Activated CD4-positive, alpha-beta memory T cell treated with anti-CD3 and anti-CD28 coated beads, Interleukin-2, amount 10 ng/mL, durations not matched to agents 7 days and 5 days (primary cell): ENCODE measurements at regions not wholly inside any gene's neighbourhood (a gene's known extent, or its start where the extent isn't known, plus 50 kb on each side); places are given as distances from the start of the nearest gene placed in this dataset.

Experiments used
- CTCF ChIA-PET: fragments of 350-600 bp; sonication (Branson Sonifier 250); formaldehyde crosslinking; loops from one replicate; lab custom pipeline; 2021; ENCODE audit warnings: antibody characterized with exemption, inconsistent platforms; lab: Charles Lee
- POLR2A ChIA-PET: fragments of 350-600 bp; sonication (Branson Sonifier 250); formaldehyde crosslinking; loops from one replicate; lab custom pipeline; 2021; ENCODE audit warnings: antibody characterized with exemption; lab: Charles Lee
- DNase-seq: peaks from one replicate; pipeline ENCODE4 v3.0.0-alpha.2; 2020
- H3K27ac Mint-ChIP-seq: one replicate; pipeline ENCODE4 v1.8.0; 2021; ENCODE audit warnings: mild to moderate bottlenecking, mixed read lengths
- H3K27me3 Mint-ChIP-seq: one replicate; pipeline ENCODE4 v1.8.0; 2021; ENCODE audit warnings: mixed read lengths
- H3K36me3 Mint-ChIP-seq: one replicate; pipeline ENCODE4 v1.8.0; 2021; ENCODE audit warnings: low read depth, mixed read lengths
- H3K4me1 Mint-ChIP-seq: one replicate; pipeline ENCODE4 v1.8.0; 2021; ENCODE audit warnings: mixed read lengths
- H3K4me3 Mint-ChIP-seq: one replicate; pipeline ENCODE4 v1.8.0; 2021; ENCODE audit warnings: mild to moderate bottlenecking, mixed read lengths
- H3K9me3 Mint-ChIP-seq: one replicate; pipeline ENCODE4 v1.8.0; 2021; ENCODE audit warnings: mixed read lengths

DNA sequence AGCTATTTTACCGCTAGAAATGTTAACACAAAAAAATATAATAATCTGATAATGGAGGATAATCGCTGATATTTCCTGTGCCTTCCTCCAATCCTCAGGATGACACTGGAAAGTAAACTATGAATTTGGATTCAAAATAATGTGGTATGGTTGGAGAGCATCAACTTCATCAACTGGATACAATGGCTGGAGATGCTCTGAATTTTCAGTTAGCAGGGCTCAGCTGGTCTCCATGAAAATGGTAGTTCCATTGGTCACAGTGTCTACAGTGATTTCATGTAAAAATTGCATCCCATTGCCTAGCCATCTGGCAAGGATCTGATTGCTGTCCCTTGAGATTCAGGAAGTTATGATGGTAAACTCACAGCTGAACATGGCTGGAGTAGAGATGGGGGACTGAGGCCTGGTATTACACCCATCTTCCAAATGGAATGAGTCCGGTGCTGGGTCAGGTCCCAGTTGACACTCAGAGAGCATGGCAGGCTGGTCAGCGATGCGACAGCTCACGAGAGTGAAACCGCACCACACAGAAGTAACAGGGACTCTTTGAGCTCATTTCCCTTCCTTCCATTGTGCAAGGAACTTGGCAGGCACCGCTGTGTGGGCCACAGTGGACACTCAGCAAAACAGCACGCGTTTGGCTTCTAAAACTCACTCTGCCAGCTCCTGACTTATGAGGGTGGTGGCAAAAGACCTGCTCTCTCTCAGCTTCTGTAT lies 142.4 kb upstream of the TNFAIP3 start:
- no peak overlapping the region for H3K27ac Mint-ChIP-seq
- H3K4me1 Mint-ChIP-seq, result peaks cover 13% of the 10 kb centered on the region
- peaks cover 9% of the 10 kb centered on the region for H3K27me3 Mint-ChIP-seq
- DNase-seq, result no peak
- ChIA-PET POLR2A (no interaction called here), CTCF (interaction anchor here (1.7 kb wide), 1 partner anchor 17 kb away, joined by 4 read pairs; no protein-coding TSS in a partner anchor)
- no peak overlapping the region for H3K4me3 Mint-ChIP-seq
- H3K36me3 Mint-ChIP-seq, result peaks cover 5% of the 10 kb centered on the region
- peaks cover 8% of the 10 kb centered on the region for H3K9me3 Mint-ChIP-seq

DNA sequence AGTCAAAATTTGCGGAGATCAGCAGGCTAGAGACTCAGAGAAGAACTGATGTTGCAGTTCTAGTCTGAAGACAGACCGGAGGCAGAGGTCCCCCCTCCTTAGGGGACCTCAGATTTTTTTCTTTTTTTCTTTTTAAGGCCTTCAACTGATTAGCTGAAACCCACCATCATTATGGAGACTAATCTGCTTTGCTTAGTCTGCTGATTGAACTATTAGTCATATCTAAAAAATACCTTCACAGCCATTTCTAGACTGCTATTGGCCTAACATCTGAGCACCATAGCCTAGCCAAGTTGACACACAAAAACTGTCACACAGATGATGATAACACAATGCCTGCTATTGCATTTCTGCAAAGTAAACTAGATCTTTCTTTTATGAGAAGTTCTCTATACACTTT lies 141.1 kb upstream of the TNFAIP3 start:
- Mint-ChIP-seq H3K27me3 (peaks cover 9% of the 10 kb centered on the region), H3K4me3 (no peak overlapping the region), H3K36me3 (peaks cover 5% of the 10 kb centered on the region), H3K9me3 (peaks cover 8% of the 10 kb centered on the region), H3K4me1 (peaks cover 13% of the 10 kb centered on the region), H3K27ac (no peak overlapping the region)
- POLR2A ChIA-PET, result interaction anchor here (1.0 kb wide), 1 partner anchor 10 kb away, joined by 3 read pairs; no protein-coding TSS in a partner anchor
- CTCF ChIA-PET, result interaction anchor here (0.5 to 1.7 kb wide), 2 partner anchors 18 to 1487 kb away, joined by 3 to 4 read pairs; no protein-coding TSS in a partner anchor
- no peak for DNase-seq

DNA sequence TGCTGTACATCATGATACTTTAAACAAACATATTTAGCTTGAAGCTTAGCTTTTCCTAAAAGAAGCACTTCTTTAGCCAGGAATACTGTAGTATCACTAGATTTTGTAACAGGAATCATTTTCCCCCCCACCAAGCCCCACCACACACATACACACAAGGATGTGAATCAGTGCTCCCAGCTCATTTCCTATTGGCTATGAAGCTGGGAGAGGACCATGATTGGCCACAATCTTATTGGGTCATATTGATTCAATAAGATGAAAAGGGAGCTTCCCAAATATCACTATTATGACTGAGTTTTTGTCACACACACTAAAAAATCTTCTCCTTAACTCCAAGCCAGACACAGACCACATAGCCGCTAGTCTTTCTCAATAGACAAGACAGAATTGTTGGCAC lies 140.5 kb upstream of the TNFAIP3 start:
- Mint-ChIP-seq H3K27me3 (peaks cover 9% of the 10 kb centered on the region), H3K4me1 (peaks cover 13% of the 10 kb centered on the region), H3K9me3 (peaks cover 6% of the 10 kb centered on the region), H3K27ac (no peak overlapping the region), H3K36me3 (peaks cover 5% of the 10 kb centered on the region), H3K4me3 (no peak overlapping the region)
- DNase-seq, result no peak
- CTCF ChIA-PET, result interaction anchor here (0.7 kb wide), 1 partner anchor 18 kb away, joined by 3 read pairs; no protein-coding TSS in a partner anchor
- POLR2A ChIA-PET, result interaction anchor here (0.6 to 1.0 kb wide), 2 partner anchors 11 to 144 kb away, joined by 3 to 4 read pairs; no protein-coding TSS in a partner anchor

DNA sequence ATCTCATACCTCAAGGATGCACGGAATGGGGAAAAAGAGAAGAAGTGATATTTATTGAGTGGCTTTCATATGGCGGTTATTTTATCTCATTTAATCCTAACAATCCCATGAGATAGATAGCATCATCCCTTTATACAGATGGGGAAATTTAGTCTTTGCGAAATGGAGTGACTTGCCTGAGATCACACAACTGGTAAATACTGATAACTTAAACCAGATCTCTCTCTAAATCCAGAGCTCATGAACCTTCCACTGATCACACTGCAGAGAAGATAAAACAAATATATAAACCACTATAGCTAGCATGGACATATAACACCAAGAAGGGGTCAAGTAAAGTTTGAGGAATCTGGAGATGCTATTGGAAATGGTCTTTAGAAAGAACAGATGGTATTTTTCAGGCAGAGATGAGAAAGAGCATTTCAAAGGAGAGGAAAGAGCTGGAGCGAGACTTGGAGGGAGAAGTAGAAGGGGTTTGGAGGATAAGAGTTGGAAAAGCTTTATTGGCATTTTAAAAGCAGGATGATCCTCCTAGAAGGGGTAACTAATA lies 139.8 kb upstream of the TNFAIP3 start:
- peaks cover 6% of the 10 kb centered on the region for H3K9me3 Mint-ChIP-seq
- peaks cover 9% of the 10 kb centered on the region for H3K27me3 Mint-ChIP-seq
- H3K4me1 Mint-ChIP-seq, result peaks cover 10% of the 10 kb centered on the region
- POLR2A ChIA-PET, result no interaction called here
- peaks cover 5% of the 10 kb centered on the region for H3K36me3 Mint-ChIP-seq
- CTCF ChIA-PET, result interaction anchor here (0.7 kb wide), 1 partner anchor 19 kb away, joined by 3 read pairs; no protein-coding TSS in a partner anchor
- no peak overlapping the region for H3K27ac Mint-ChIP-seq
- no peak for DNase-seq
- no peak overlapping the region for H3K4me3 Mint-ChIP-seq

DNA sequence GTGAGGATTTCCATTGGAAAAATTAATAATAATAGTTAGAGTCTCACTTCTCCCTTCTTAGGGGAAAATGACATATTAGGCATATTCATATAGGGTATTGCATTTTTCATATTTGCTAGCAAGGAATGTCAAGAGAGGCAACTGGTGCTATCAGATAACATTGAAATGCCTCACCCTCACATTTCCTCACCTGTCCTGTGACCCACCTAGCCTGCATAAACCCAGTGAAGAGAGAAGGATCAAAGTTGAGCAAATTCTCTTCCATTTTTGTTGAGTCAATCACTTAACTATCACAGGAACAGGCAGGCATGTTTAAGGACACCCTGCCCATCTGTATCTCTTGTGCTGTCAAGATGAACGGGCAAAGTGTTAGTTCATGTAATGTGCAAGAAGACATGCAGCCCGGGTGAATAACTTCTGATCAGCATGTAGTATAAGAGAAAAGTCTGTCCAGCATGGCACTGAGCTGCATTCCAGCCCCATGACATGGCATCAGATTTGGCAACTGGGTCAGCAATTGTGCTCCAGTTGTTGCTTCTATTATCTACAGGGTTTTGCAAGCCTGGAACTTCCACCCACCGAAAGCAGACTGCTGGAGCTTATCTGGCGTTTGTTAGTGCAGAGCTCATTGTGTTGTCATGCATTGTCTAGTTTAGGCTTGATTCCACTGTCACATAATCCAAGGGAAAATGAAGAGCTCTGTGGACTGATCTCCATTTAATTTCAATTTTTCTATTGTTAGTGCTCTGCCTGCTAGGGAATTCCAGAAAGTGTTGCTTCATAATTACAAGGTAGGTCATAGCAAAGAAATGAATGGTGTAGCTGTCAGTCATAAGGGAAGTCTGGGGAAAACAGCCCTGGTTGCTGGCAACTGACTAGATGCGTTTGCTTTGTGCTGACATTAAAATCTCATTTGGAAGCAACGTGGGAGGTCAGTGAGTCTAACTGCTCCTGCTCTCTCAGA lies 138.4 kb upstream of the TNFAIP3 start:
- H3K36me3 Mint-ChIP-seq, result no peaks in the 10 kb centered on the region
- ChIA-PET POLR2A (interaction anchor here (0.7 to 1.9 kb wide), 2 partner anchors 11 to 132 kb away, joined by 3 to 6 read pairs; no protein-coding TSS in a partner anchor), CTCF (interaction anchor here (0.7 to 0.8 kb wide), 2 partner anchors 13 to 694 kb away, joined by 3 to 4 read pairs; no protein-coding TSS in a partner anchor)
- H3K4me3 Mint-ChIP-seq, result no peak overlapping the region
- H3K4me1 Mint-ChIP-seq, result no peaks in the 10 kb centered on the region
- no peak overlapping the region for H3K27ac Mint-ChIP-seq
- H3K9me3 Mint-ChIP-seq, result peaks cover 2% of the 10 kb centered on the region
- DNase-seq, result no peak
- H3K27me3 Mint-ChIP-seq, result peaks cover 9% of the 10 kb centered on the region

DNA sequence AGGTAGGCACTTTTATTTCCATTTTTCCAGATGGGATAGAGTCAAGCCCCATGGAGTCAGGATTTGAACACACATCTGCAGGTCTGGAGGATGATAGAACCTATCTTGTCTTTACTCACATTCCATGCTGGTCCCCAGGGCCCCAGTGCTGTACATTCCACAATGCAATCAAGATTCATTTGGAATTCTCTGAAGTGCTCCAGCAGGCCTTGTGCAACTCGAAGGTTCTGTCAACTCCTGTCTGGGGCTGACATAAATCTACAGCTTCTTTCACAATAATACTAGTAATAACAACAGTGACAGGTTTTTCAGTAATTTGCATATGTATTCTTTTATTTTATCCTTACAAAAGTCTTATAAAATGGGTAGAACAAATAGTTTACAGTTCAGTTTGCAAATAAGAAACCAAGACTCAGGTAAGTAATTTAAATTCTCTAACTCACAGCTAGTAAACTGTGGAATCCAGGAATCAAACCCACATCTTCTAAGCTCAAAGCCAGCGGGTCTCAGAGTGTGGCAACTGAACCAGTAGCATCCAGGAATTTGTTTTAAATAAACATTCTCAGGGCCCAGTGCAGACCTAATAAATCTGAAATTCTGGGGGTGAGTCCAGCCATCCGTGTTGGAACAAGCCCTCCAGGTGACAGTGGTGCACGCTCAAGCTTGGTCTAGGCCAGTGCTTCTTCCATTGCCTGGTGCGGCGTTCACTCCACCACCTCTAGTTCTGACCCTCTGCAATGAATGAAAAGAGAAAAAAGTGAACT lies 137.0 kb upstream of the TNFAIP3 start:
- DNase-seq, result no peak
- Mint-ChIP-seq H3K9me3 (peaks cover 2% of the 10 kb centered on the region), H3K36me3 (no peaks in the 10 kb centered on the region), H3K4me3 (no peak overlapping the region), H3K4me1 (no peaks in the 10 kb centered on the region), H3K27me3 (peaks cover 9% of the 10 kb centered on the region), H3K27ac (no peak overlapping the region)
- CTCF ChIA-PET, result interaction anchor here (1.1 kb wide), 1 partner anchor 14 kb away, joined by 3 read pairs; no protein-coding TSS in a partner anchor
- POLR2A ChIA-PET, result interaction anchor here (0.7 to 1.9 kb wide), 2 partner anchors 13 to 131 kb away, joined by 3 to 6 read pairs; no protein-coding TSS in a partner anchor

DNA sequence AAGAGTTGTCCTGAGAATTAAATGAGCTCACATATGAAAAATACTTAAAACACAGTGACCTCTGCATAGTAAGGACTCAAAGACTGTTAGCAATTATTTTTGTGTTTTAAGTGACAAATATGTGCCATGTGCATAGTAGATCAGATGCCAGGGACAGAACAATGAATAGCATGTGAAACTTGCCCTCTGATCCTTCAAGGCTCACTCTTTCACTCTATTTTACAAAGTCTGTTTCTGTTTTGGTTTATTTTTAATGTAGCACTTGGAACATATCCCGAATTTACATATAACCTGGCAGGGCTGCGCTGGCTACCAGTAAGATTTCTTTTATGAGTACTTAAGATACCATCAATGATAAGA lies 135.5 kb upstream of the TNFAIP3 start:
- H3K4me1 Mint-ChIP-seq, result peaks cover 11% of the 10 kb centered on the region
- H3K27ac Mint-ChIP-seq, result no peak overlapping the region
- no peak overlapping the region for H3K4me3 Mint-ChIP-seq
- peaks cover 9% of the 10 kb centered on the region for H3K27me3 Mint-ChIP-seq
- ChIA-PET POLR2A (no interaction called here), CTCF (no interaction called here)
- no peaks in the 10 kb centered on the region for H3K9me3 Mint-ChIP-seq
- DNase-seq, result no peak
- no peaks in the 10 kb centered on the region for H3K36me3 Mint-ChIP-seq

DNA sequence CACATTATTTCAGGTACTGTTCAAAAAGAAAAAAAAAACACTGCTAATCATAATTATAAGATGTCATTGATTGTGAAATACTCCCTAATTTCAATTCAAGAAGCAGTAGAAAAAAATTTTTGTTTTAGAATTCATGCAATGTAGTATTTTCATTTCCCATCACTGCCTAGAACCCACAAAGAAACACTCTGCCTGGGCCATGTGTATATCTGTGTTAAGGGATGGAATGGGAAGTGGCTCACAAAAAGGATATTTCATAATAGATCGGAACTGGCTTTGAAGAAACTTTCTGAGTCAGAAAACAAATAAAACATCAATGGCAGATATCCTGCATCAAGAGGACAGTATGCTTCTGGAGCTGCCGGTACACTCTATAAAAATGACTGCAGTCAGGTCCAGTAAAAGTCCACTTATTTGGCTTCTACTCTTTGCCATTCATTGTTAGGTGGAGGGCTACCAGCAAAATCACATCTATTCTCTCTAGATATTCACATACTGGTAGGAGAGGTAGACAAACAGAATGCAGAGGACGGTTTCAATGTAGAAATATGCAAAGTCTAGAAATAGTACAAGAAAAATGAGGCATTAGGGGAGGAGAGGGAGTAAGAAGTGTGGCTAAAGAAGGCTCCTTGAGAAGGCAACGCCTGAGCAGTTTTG lies 135.0 kb upstream of the TNFAIP3 start:
- ChIA-PET CTCF (no interaction called here), POLR2A (no interaction called here)
- Mint-ChIP-seq H3K4me3 (no peak overlapping the region), H3K36me3 (no peaks in the 10 kb centered on the region), H3K27ac (no peak overlapping the region), H3K27me3 (peaks cover 9% of the 10 kb centered on the region), H3K9me3 (no peaks in the 10 kb centered on the region), H3K4me1 (peaks cover 14% of the 10 kb centered on the region)
- DNase-seq, result no peak

DNA sequence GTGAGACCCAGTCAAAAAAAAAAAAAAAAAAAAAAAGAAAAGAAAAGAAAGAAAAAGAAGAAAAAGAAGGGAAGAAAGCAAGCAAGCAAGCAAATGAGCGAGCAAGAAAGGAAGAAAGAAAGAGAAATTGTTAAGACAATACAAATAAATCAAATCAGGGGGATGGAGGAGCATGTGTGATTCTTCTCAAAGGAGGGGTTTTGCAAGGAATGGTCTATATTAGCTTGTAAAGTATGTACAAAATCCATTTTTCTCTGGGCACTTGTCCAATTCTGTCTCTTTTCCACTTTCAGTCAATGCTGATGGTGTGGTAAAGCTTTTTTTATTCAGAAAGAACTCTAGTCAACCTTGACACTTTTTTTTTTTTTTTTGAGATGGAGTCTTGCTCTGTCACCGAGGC lies 133.7 kb upstream of the TNFAIP3 start:
- H3K27me3 Mint-ChIP-seq, result no peaks in the 10 kb centered on the region
- H3K4me1 Mint-ChIP-seq, result peaks cover 18% of the 10 kb centered on the region

DNA sequence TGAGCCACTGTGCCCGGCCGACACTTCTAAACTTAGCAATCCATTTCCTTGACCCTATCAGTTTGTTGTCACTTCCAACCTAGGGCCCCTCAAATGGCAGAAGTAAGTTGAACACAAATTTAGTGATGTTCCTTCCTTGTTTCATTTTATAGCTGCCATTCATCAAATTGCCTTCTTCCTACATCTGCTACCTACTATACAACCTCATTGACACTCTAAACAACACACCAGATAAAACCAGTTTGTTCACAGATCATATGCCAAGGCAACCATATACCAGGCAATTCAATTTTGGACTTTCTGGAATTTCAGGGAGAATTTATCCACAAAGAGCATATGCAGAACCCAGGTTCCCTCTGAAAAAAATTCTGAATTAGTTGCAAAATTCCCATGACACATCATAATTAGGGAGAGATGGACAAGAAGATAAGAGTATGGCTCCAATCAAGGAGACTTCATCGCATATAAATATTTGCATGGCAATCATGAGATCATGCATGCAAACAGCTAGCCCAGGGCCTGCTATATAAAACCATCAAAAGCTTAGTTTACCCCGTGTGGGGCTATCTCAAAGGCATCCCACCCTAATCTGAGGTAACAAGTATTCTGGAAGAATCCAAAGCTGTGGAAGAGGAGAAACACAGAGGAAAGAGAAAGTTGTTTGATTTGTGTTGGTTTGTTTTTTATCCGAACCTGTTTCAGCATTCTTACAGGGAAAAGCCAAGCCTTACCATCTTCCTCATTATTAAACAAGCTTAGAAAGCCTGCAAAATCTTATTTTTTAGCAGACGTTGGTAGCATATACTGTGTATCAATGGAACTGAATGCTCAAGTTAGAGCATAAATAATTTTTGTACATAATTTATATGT lies 132.8 kb upstream of the TNFAIP3 start:
- H3K4me1 Mint-ChIP-seq, result peaks cover 18% of the 10 kb centered on the region
- CTCF ChIA-PET, result interaction anchor here (1.0 to 1.2 kb wide), 2 partner anchors 26 to 28 kb away, joined by 3 read pairs; no protein-coding TSS in a partner anchor
- POLR2A ChIA-PET, result interaction anchor here (1.1 kb wide), 1 partner anchor 12 kb away, joined by 3 read pairs; no protein-coding TSS in a partner anchor
- no peak for DNase-seq
- H3K27ac Mint-ChIP-seq, result no peak overlapping the region
- no peaks in the 10 kb centered on the region for H3K9me3 Mint-ChIP-seq
- H3K4me3 Mint-ChIP-seq, result no peak overlapping the region
- H3K36me3 Mint-ChIP-seq, result no peaks in the 10 kb centered on the region
- no peaks in the 10 kb centered on the region for H3K27me3 Mint-ChIP-seq

More for the DNA sequence above, 133.7 kb upstream of the TNFAIP3 start:
- Mint-ChIP-seq H3K4me3 (no peak overlapping the region), H3K27ac (no peak overlapping the region), H3K36me3 (no peaks in the 10 kb centered on the region), H3K9me3 (no peaks in the 10 kb centered on the region)
- CTCF ChIA-PET, result no interaction called here
- DNase-seq, result no peak
- POLR2A ChIA-PET, result no interaction called here

DNA sequence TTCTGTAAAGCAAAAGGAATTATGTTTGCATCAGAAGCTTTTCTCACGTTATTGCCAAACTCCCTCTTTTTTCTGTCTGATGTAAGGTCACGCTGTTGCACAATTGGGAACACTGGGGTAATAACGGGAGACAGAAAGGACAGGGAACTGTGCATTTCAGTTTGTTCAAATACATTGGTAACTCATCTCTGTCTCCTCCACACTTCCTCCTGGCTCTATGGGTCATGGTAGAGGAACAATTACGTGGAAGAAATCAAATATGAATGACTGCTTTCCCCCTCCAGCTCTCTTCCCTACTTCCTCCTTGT lies 132.2 kb upstream of the TNFAIP3 start:
- no peak overlapping the region for H3K27ac Mint-ChIP-seq
- peaks cover 2% of the 10 kb centered on the region for H3K27me3 Mint-ChIP-seq
- POLR2A ChIA-PET, result interaction anchor here (1.1 kb wide), 1 partner anchor 12 kb away, joined by 3 read pairs; no protein-coding TSS in a partner anchor
- peaks cover 18% of the 10 kb centered on the region for H3K4me1 Mint-ChIP-seq
- CTCF ChIA-PET, result interaction anchor here (1.0 to 1.2 kb wide), 2 partner anchors 26 to 29 kb away, joined by 3 read pairs; no protein-coding TSS in a partner anchor
- no peak overlapping the region for H3K4me3 Mint-ChIP-seq
- no peaks in the 10 kb centered on the region for H3K36me3 Mint-ChIP-seq
- no peak for DNase-seq
- H3K9me3 Mint-ChIP-seq, result no peaks in the 10 kb centered on the region
